ENCODE measurements at regions not wholly inside any gene's neighbourhood (a gene's known extent, or its start where the extent isn't known, plus 50 kb on each side); places are given as distances from the start of the nearest gene placed in this dataset.

DNA sequence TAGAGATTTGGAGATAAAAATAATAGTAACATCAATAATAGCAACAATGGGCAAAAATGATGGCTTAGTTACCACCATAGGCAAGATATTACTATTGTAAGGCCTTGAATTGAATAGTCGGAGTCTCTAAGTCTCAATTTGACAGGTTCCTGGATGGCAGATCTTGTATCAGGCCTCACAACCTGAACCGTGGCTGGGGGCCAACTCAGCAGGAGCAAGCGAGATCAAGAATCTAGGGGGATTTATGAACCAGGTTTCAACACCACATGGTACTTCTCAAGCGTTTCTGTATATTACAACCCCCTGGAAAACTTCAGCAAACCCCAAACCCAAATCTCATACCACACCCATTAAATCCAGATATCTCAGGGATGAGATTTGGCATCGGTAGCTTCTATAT is 573.8 kb downstream of the LIG4 start:
- H3K27ac Mint-ChIP-seq: no peak overlapping the region
- ChIA-PET CTCF (interaction anchor here (1.3 kb wide), 1 partner anchor 9 kb away, joined by 5 read pairs; no protein-coding TSS in a partner anchor), POLR2A (no interaction called here)
- H3K4me3 Mint-ChIP-seq: no peak overlapping the region
- no peak for ATAC-seq
- H3K9me3 Mint-ChIP-seq: no peaks in the 10 kb centered on the region
- H3K36me3 Mint-ChIP-seq: no peaks in the 10 kb centered on the region
- TF ChIP-seq ZNF232 (CRISPR knock-in tag; IDR thresholded peaks at IDR 0.05) (no peak), SOX15 (CRISPR knock-in tag; IDR thresholded peaks at IDR 0.05) (no peak), SMAD4 (CRISPR knock-in tag; IDR thresholded peaks at IDR 0.05) (no peak), ELF4 (CRISPR knock-in tag; IDR thresholded peaks at IDR 0.05; ENCODE audit: low read depth) (no peak)
- TF ChIP-seq, protein P1, sequence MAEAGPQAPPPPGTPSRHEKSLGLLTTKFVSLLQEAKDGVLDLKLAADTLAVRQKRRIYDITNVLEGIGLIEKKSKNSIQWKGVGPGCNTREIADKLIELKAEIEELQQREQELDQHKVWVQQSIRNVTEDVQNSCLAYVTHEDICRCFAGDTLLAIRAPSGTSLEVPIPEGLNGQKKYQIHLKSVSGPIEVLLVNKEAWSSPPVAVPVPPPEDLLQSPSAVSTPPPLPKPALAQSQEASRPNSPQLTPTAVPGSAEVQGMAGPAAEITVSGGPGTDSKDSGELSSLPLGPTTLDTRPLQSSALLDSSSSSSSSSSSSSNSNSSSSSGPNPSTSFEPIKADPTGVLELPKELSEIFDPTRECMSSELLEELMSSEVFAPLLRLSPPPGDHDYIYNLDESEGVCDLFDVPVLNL (CRISPR knock-in tag; IDR thresholded peaks at IDR 0.05; ENCODE audit: borderline replicate concordance, low read depth): no peak
- DNase-seq (ENCODE audit: low spot score): no peak
- H3K4me1 Mint-ChIP-seq: peaks cover 6% of the 10 kb centered on the region; the same call in 1 of the 2 replicates
- H3K27me3 Mint-ChIP-seq (ENCODE audit: low read depth): no peaks in the 10 kb centered on the region

DNA sequence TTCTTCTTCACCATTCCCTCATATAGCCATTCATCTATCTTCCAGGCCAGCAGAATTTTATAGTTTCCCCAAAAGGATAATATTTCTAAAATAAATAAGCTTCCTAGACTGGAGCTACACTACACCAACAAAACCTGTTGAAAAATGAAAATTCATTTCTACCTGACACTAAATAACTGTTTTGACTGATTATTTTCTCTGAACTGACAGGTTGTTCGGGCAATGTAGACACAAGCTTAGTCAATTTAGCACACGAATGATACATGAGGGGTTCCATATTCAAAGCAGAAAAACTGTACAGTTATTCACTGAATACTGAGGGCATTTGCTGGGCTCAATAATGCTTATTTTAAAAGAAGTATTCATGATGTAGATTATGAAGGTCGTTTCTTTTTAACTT is 589.7 kb downstream of the LIG4 start:
- TF ChIP-seq, protein P2, sequence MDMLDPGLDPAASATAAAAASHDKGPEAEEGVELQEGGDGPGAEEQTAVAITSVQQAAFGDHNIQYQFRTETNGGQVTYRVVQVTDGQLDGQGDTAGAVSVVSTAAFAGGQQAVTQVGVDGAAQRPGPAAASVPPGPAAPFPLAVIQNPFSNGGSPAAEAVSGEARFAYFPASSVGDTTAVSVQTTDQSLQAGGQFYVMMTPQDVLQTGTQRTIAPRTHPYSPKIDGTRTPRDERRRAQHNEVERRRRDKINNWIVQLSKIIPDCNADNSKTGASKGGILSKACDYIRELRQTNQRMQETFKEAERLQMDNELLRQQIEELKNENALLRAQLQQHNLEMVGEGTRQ (CRISPR knock-in tag; IDR thresholded peaks at IDR 0.05): no peak
- TF ChIP-seq, protein P3, sequence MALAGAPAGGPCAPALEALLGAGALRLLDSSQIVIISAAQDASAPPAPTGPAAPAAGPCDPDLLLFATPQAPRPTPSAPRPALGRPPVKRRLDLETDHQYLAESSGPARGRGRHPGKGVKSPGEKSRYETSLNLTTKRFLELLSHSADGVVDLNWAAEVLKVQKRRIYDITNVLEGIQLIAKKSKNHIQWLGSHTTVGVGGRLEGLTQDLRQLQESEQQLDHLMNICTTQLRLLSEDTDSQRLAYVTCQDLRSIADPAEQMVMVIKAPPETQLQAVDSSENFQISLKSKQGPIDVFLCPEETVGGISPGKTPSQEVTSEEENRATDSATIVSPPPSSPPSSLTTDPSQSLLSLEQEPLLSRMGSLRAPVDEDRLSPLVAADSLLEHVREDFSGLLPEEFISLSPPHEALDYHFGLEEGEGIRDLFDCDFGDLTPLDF (CRISPR knock-in tag; IDR thresholded peaks at IDR 0.05): no peak
- no peak for TF ChIP-seq NR2C2 (CRISPR knock-in tag; IDR thresholded peaks at IDR 0.05)
- no peak for TF ChIP-seq ZNF138 (CRISPR knock-in tag; conservative IDR thresholded peaks at IDR 0.05)
- TF ChIP-seq, protein P1 (CRISPR knock-in tag; IDR thresholded peaks at IDR 0.05; ENCODE audit: borderline replicate concordance, low read depth): no peak
- TF ChIP-seq, protein P4, sequence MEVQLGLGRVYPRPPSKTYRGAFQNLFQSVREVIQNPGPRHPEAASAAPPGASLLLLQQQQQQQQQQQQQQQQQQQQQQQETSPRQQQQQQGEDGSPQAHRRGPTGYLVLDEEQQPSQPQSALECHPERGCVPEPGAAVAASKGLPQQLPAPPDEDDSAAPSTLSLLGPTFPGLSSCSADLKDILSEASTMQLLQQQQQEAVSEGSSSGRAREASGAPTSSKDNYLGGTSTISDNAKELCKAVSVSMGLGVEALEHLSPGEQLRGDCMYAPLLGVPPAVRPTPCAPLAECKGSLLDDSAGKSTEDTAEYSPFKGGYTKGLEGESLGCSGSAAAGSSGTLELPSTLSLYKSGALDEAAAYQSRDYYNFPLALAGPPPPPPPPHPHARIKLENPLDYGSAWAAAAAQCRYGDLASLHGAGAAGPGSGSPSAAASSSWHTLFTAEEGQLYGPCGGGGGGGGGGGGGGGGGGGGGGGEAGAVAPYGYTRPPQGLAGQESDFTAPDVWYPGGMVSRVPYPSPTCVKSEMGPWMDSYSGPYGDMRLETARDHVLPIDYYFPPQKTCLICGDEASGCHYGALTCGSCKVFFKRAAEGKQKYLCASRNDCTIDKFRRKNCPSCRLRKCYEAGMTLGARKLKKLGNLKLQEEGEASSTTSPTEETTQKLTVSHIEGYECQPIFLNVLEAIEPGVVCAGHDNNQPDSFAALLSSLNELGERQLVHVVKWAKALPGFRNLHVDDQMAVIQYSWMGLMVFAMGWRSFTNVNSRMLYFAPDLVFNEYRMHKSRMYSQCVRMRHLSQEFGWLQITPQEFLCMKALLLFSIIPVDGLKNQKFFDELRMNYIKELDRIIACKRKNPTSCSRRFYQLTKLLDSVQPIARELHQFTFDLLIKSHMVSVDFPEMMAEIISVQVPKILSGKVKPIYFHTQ (CRISPR knock-in tag; IDR thresholded peaks at IDR 0.05): no peak
- TF ChIP-seq TEAD4 (CRISPR knock-in tag; IDR thresholded peaks at IDR 0.05): no peak
- TF ChIP-seq, protein P5, sequence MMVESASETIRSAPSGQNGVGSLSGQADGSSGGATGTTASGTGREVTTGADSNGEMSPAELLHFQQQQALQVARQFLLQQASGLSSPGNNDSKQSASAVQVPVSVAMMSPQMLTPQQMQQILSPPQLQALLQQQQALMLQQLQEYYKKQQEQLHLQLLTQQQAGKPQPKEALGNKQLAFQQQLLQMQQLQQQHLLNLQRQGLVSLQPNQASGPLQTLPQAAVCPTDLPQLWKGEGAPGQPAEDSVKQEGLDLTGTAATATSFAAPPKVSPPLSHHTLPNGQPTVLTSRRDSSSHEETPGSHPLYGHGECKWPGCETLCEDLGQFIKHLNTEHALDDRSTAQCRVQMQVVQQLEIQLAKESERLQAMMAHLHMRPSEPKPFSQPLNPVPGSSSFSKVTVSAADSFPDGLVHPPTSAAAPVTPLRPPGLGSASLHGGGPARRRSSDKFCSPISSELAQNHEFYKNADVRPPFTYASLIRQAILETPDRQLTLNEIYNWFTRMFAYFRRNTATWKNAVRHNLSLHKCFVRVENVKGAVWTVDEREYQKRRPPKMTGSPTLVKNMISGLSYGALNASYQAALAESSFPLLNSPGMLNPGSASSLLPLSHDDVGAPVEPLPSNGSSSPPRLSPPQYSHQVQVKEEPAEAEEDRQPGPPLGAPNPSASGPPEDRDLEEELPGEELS (CRISPR knock-in tag; IDR thresholded peaks at IDR 0.05): no peak
- ChIA-PET CTCF (no interaction called here), POLR2A (no interaction called here)
- no peak for ATAC-seq
- Mint-ChIP-seq H3K27me3 (ENCODE audit: low read depth) (no peaks in the 10 kb centered on the region), H3K27ac (no peak overlapping the region), H3K4me3 (no peak overlapping the region), H3K9me3 (no peaks in the 10 kb centered on the region), H3K4me1 (peaks cover 8% of the 10 kb centered on the region), H3K36me3 (no peaks in the 10 kb centered on the region)
- DNase-seq (ENCODE audit: low spot score): no peak

DNA sequence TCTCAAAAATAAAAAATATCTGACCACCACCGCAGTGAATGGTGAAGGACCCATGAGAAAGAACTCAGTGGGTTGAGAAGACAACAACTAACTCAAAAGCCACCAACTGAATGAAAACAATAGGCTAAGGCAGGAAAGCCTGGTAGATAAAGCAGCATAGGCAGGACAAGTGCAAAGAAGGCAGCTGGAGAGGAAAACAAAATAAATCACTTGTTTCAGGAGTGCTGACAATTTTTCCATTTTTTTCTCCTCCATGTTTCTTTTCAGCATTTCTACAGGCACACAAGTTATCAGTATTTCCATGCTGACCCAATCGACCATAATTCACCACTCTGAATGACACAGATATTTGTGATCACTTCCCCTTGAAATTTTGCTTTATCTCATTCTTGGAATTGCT is 597.8 kb downstream of the LIG4 start:
- ChIA-PET CTCF (no interaction called here), POLR2A (no interaction called here)
- Mint-ChIP-seq H3K27ac (no peak overlapping the region), H3K27me3 (ENCODE audit: low read depth) (no peaks in the 10 kb centered on the region), H3K4me1 (no peaks in the 10 kb centered on the region), H3K9me3 (no peaks in the 10 kb centered on the region), H3K36me3 (no peaks in the 10 kb centered on the region), H3K4me3 (no peak overlapping the region)
- DNase-seq (ENCODE audit: low spot score) (no peak), ATAC-seq (no peak)
- TF ChIP-seq NFATC4 (CRISPR knock-in tag; IDR thresholded peaks at IDR 0.05): no peak
- TF ChIP-seq, protein P2 (CRISPR knock-in tag; IDR thresholded peaks at IDR 0.05): no peak
- no peak for TF ChIP-seq NR2C2 (CRISPR knock-in tag; IDR thresholded peaks at IDR 0.05)
- TF ChIP-seq SP1 (CRISPR knock-in tag; conservative IDR thresholded peaks at IDR 0.05): no peak
- no peak for TF ChIP-seq ZNF396 (CRISPR knock-in tag; IDR thresholded peaks at IDR 0.05; ENCODE audit: borderline replicate concordance)
- TF ChIP-seq ETV6 (CRISPR knock-in tag; IDR thresholded peaks at IDR 0.05): no peak
- TF ChIP-seq RORB (CRISPR knock-in tag; IDR thresholded peaks at IDR 0.05): no peak
- TF ChIP-seq, protein P6, sequence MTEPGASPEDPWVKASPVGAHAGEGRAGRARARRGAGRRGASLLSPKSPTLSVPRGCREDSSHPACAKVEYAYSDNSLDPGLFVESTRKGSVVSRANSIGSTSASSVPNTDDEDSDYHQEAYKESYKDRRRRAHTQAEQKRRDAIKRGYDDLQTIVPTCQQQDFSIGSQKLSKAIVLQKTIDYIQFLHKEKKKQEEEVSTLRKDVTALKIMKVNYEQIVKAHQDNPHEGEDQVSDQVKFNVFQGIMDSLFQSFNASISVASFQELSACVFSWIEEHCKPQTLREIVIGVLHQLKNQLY (CRISPR knock-in tag; IDR thresholded peaks at IDR 0.05): no peak
- TF ChIP-seq, protein P5 (CRISPR knock-in tag; IDR thresholded peaks at IDR 0.05): no peak
